ENCODE measurements at regions not wholly inside any gene's neighbourhood (a gene's known extent, or its start where the extent isn't known, plus 50 kb on each side); places are given as distances from the start of the nearest gene placed in this dataset.
"Not testable (repeated sequence)": the region's sequence is repeated elsewhere in the genome, so short reads cannot be mapped to it uniquely, and the experiment has no call there.

DNA sequence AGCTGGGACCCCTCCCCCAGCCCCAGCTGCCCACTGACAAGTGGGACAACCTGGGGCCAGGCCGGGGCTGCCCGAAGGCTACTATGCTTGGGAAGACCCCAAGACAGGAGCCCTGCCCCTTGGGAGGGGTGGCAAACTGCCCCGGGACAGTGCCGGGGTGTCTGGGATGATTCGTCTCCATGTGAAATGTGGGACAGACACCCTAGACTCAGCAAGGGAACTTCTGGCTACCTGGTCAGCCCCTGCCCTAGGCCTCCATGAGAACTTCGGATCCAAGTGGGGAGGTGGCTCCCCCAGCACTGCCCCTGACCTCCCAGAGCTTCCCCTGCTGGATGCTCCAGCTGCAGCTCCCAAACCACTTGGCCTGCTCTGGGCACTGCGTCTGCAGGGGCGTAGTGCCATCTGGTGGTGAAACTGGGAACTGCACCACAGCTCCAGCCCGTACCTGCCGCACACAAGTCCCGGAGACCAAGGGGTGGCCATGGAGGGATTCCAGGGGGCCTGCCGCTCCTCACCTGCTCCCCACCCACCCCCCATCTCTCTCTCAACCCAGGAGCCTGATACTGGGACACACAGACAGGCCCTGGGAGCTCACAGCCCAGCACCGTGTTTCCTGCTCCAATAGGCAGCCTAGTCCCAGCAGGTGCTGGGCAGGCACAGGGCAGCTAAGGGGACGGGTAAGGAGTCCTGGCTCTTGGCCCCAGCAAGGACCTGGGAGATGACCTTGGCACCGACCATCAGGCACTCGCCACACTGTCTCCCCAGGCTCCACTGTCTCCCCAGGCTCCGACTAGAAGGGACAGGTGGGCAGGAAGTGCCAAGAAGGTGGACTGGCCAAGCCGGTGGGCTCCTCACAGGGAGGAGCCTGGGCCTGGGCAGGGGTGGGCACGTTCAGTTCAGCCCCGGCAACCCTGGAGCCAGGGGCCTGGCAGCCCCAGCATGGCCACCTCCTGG is 194.1 kb downstream of the IGLL1 start:
- Mint-ChIP-seq H3K27ac (peak overlapping the region; percentile 45), H3K36me3 (no peaks in the 10 kb centered on the region), H3K9me3 (no peaks in the 10 kb centered on the region), H3K4me3 (no peak overlapping the region), H3K27me3 (peaks cover 11% of the 10 kb centered on the region), H3K4me1 (no peaks in the 10 kb centered on the region)
- CTCF ChIA-PET: interaction anchor here (0.7 to 1.5 kb wide), 18 partner anchors 9 to 465 kb away, joined by 3 to 14 read pairs (median 4); no protein-coding TSS in a partner anchor
- peak; percentile 88 for DNase-seq

DNA sequence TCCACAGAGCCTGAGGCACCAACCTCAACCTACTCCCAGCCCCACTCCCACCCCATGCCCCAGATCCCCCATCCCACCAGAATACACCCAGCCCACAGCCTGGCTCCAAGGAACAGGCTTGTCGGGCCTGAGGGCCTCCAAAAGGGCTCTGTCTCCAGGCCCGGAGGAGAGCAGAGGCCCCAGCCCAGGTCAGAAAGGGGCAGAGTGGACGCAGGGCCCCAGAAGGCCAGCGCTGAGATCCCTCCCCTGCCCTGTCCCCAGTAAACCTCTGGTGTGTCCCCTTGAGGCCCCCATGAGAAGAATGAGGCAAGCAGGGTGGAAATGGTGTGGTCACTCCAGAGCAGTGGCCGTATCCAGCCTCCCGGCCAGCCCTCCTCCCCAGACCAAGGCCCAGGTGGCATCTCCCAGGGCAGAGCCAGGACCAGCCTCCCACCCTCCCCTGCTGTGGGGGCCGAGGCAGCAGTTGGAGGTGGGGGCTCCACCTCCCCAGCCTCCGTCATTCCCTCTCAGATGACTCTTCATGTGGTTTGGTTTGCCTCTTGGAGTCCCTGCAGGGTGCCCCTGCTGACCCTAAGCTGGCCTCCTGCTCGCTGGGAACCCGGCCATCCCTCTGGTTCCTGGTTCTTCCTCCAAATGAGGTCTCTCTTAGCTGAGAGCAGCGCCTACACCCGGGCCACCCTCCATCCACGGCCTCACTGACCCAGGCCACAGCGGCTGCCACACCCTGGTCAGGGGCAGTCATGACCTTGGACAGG is 195.0 kb downstream of the IGLL1 start:
- H3K36me3 Mint-ChIP-seq: no peaks in the 10 kb centered on the region
- CTCF ChIA-PET: interaction anchor here (0.7 to 1.5 kb wide), 17 partner anchors 8 to 466 kb away, joined by 3 to 14 read pairs (median 4); no protein-coding TSS in a partner anchor
- H3K9me3 Mint-ChIP-seq: no peaks in the 10 kb centered on the region
- H3K4me3 Mint-ChIP-seq: no peak overlapping the region
- no peak for DNase-seq
- H3K27me3 Mint-ChIP-seq: peaks cover 11% of the 10 kb centered on the region
- no peaks in the 10 kb centered on the region for H3K4me1 Mint-ChIP-seq
- no peak overlapping the region for H3K27ac Mint-ChIP-seq

DNA sequence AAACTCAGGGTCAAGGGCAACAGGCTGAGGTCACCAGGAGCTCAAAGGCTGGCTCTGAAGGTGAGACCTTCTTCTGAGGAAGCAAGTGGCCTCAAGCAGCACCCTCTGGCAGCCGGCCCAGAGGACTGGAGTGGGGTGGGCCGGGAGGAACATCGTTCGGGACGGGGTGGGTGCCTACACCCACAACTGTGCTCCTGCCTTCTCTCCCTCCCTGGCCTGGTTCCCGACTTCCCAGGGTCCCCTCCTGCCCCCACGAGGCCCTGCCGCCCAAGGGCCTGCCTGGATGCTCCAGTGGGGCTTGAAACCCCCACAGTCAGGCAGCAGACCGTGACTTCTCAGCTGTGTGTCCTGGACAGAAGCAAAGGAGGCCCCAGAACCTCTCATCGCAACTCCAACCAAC is 195.7 kb downstream of the IGLL1 start:
- DNase-seq: no peak
- no peak overlapping the region for H3K27ac Mint-ChIP-seq
- no peaks in the 10 kb centered on the region for H3K36me3 Mint-ChIP-seq
- CTCF ChIA-PET: interaction anchor here (1.3 kb wide), 1 partner anchor 426 kb away, joined by 3 read pairs; no protein-coding TSS in a partner anchor
- H3K27me3 Mint-ChIP-seq: peaks cover 11% of the 10 kb centered on the region
- H3K9me3 Mint-ChIP-seq: no peaks in the 10 kb centered on the region
- H3K4me3 Mint-ChIP-seq: no peak overlapping the region
- no peaks in the 10 kb centered on the region for H3K4me1 Mint-ChIP-seq

DNA sequence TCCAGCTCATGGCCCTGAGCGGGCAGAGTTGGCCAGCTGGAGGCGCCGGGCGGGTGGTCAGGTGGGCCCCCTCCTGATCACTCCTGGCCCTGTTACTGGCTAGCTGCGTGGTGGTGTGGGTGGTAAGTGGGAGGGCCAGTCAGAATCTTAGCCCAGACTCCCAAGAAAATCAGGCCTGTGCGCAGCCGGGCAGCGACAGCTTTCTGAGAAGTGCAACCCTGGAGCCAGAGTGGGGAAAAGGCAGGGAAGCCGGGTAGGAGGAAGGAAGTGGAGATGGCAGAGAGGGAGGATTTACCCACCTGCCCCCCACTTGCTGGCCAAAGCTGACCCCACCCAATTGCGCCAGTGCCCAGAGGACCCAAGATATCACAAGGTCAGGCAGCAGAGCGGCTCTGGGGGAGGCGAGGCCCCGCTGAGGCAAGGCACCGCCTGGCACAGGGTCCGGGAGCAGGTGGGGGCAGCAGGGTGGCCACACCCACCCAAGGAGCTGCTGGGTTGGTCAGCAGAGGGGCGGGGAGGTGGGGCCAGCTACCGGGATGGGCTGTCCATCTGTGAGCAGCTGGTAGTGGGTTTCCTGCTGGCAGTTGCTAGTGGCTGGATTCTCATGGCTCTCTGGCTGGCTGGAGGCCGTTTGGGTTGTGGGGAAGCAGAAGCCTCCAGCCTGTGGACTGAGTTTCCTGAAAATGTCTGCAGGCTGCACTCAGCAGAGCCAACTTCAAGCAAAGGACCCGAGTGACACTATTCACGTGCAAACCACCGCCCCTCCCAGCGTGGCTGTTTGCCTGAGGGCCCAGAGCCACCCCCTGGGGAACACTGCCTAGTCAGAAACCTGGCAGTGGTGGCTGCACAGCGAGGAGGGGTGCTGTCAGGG is 196.4 kb downstream of the IGLL1 start:
- no peak for DNase-seq
- CTCF ChIA-PET: interaction anchor here (1.3 kb wide), 1 partner anchor 425 kb away, joined by 3 read pairs; no protein-coding TSS in a partner anchor
- H3K4me1 Mint-ChIP-seq: no peaks in the 10 kb centered on the region
- H3K36me3 Mint-ChIP-seq: no peaks in the 10 kb centered on the region
- no peak overlapping the region for H3K4me3 Mint-ChIP-seq
- H3K9me3 Mint-ChIP-seq: no peaks in the 10 kb centered on the region
- peaks cover 11% of the 10 kb centered on the region for H3K27me3 Mint-ChIP-seq
- H3K27ac Mint-ChIP-seq: no peak overlapping the region

DNA sequence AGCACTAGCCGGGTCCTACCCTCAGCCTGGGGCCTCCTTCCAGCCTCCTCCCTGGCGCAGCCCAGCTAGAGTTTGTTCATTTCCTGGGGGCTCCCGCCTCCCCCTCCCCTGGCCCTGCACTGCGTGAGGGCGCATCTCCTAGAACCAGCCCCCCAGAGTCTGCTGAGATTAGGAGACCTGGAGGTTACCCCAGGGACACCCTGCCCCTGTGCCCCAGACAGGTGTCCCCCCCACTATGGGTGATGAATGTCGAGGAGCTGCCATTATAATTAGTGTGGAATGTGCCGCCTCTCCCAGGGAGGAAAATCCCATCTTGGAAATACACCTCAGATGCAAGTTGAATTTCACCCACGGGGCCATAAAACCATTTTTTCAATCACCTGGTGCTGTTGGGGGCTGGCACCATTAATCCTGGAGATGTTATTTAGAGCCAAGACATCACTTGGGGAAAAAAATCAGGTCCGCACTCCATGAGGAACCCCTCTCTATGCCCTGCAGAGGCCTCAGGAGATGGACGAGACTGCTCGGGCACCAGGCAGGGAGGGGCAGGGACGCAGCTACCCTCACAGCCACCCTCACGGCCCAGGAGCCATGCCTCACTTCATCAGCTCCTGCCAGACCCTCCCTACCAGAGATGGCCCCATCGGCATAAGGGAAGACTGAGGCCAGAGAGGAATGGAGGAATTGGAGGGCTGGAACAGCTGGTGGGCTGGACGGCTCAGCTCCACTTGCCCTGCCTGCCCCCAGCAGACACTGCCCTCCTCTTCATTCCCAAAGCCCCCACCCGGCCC is 197.5 kb downstream of the IGLL1 start:
- Mint-ChIP-seq H3K4me1 (no peaks in the 10 kb centered on the region), H3K9me3 (no peaks in the 10 kb centered on the region), H3K4me3 (no peak overlapping the region), H3K27me3 (peaks cover 11% of the 10 kb centered on the region), H3K36me3 (no peaks in the 10 kb centered on the region), H3K27ac (no peak overlapping the region)
- no peak for DNase-seq
- CTCF ChIA-PET: no interaction called here

DNA sequence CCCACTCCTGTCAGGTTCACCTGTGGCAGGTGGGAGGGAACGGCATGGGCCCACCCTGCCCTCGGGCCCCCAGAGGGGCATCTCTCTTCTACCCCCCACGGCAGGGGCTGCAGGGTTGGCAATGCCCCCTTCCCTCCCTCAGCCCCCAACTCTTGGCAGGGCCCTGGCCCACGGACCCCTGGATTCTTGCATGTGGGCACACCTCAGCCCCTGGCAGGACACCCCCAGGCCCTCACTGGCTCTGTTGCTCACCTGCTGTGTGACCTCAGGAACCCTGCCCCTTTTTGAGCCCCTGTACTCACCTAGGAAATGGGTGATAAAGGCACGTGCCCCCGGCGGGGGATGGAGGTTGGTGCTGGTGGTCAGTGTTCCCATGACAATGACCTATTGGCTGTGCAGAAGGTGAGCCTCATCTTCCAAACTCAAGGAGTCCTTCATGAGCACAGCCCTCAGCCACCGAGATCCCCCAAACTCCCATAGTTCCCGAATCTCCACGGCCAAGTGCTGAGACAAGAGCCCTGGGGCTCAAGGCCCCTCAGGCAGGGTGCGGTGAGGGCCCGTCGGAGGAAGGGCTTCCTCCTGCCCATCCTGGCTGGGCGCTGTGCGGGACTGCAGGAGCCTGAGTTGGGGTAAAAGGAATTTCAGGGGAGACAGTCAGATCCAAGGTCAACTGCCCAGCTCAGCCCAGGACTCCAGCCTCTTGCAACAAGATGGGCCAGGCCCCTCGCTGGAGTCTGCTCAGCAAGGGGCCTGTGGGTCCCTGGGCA is 198.2 kb downstream of the IGLL1 start:
- Mint-ChIP-seq H3K36me3 (no peaks in the 10 kb centered on the region), H3K4me1 (no peaks in the 10 kb centered on the region), H3K4me3 (no peak overlapping the region), H3K27ac (no peak overlapping the region), H3K27me3 (peaks cover 11% of the 10 kb centered on the region), H3K9me3 (no peaks in the 10 kb centered on the region)
- peak; percentile 1 for DNase-seq
- CTCF ChIA-PET: no interaction called here

DNA sequence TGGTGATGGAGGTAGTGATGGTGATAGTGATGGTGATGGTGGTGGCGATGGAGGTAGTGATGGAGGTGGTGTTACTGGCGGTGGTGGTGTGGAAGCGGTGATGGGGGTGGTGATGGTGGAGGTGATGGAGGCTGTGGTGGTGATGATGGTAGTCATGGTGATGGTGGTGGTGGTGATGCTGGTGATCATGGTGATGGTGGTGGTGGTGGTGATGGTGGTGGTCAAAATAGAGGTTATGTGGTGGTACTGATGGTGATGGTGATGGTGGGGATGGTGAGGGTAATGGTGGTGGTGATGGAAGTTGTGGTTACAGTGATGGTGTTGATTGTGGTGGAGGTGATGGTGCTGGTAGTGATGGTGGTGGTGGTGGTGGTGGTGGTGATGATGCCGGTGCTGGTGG is 199.2 kb downstream of the IGLL1 start:
- no peaks in the 10 kb centered on the region for H3K9me3 Mint-ChIP-seq
- no peak overlapping the region for H3K27ac Mint-ChIP-seq
- DNase-seq: no peak
- no peak overlapping the region for H3K4me3 Mint-ChIP-seq
- H3K27me3 Mint-ChIP-seq: peaks cover 17% of the 10 kb centered on the region
- H3K4me1 Mint-ChIP-seq: no peaks in the 10 kb centered on the region
- H3K36me3 Mint-ChIP-seq: no peaks in the 10 kb centered on the region
- CTCF ChIA-PET: no interaction called here

DNA sequence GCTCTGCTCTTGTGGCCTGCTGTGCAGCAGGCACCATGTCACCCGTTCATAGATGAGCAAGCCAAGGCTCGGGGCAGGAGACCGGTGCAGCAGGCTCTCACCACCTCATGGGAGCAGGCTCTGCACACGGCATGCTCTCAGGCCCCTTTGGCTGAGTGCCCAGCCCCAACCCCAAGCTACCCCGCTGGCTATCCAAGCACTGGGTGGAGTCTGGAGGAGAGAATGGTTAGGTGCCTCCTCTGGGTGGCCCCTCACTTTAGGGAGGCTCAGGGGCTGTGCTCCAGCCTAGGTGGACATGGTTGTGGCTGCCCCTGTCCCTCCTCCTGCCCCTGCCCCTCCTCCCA is 199.9 kb downstream of the IGLL1 start:
- Mint-ChIP-seq H3K4me1 (no peaks in the 10 kb centered on the region), H3K4me3 (no peak overlapping the region), H3K27ac (no peak overlapping the region)

DNA sequence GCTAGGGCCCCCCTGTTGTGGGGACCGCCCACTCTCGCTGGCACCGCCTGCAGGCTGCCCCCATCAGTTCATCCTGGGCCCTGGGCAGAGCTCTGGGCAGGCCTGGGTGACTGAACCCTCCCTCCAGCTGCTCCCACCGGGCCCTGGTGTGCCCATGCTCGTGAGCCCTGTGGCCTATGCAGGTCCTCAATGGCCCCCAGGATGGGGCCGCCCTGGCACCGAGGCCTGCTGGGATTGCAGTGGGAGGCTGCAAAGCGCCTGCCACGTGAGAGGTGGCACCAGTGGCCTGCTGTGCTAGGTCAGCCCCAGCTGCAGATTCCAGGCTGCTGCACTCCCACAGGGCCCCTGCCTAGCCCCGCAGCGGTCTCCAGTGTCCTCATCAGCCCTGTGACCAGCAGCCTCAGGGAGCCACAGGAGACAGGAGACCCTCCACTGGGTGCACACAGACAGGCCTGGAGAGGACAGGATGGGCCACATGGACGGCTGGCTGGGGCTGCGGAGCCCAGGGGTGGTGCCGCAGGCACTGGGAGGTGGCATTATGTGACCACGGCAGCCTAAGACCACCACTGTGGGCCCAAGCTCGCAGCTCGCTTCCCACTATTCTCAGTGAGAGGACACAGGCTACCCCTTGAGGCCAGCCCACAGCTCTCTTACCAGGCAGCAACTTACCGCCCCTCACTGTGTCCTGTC is 199.4 kb downstream of the BCR start:
- peaks cover 19% of the 10 kb centered on the region for H3K27me3 Mint-ChIP-seq
- H3K4me3 Mint-ChIP-seq, CTCF ChIA-PET, H3K36me3 Mint-ChIP-seq, H3K9me3 Mint-ChIP-seq, H3K27ac Mint-ChIP-seq, H3K4me1 Mint-ChIP-seq, DNase-seq: not testable (repeated sequence)

More for the DNA sequence above, 199.9 kb downstream of the IGLL1 start:
- CTCF ChIA-PET: no interaction called here
- H3K27me3 Mint-ChIP-seq: peaks cover 17% of the 10 kb centered on the region
- peak; percentile 3 for DNase-seq
- H3K9me3 Mint-ChIP-seq: no peaks in the 10 kb centered on the region
- H3K36me3 Mint-ChIP-seq: no peaks in the 10 kb centered on the region

DNA sequence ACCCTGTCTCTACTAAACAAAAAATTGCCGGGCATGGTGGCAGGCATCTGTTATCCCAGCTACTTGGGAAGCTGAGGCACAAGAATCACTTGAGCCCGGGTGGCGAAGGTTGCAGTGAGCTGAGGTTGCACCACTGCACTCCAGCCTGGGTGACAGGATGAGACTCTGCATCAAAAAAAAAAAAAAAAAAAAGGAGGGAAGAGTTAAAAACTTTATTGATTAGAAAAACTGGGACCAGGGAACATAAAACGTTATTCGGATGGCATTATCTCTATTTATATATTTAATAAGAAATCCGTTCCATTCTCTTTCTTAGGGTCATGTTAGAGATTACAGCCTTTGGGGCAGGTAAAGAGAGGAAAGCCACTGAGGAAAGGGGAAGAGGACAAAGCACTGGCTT is 197.5 kb downstream of the BCR start:
- DNase-seq: no peak
- H3K4me3 Mint-ChIP-seq: no peak overlapping the region
- no peaks in the 10 kb centered on the region for H3K36me3 Mint-ChIP-seq
- no peaks in the 10 kb centered on the region for H3K9me3 Mint-ChIP-seq
- H3K27me3 Mint-ChIP-seq: peaks cover 21% of the 10 kb centered on the region
- no peaks in the 10 kb centered on the region for H3K4me1 Mint-ChIP-seq
- no peak overlapping the region for H3K27ac Mint-ChIP-seq
- CTCF ChIA-PET: interaction anchor here (2.0 kb wide), 1 partner anchor 8 kb away, joined by 13 read pairs; no protein-coding TSS in a partner anchor

DNA sequence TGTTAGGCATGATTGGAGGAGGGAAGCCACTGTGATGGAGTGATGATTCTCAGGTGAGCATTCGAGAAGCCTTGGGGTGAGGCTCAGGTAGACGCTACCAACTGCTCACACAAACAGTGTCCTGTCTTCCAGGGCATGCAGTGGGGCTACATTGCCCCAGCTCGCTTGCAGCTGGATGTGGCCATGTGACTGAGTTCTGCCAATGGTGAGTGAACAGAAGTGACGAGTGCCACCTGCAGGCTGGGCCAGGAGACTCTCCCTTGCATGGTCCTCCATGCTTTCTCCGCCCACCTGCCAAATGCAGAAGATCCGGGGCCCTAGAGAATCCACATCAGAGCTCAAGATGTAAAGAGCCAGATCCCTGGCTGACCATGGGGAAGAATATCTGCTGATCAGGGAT is 195.9 kb downstream of the BCR start:
- CTCF ChIA-PET: interaction anchor here (0.6 to 2.0 kb wide), 5 partner anchors 10 to 226 kb away, joined by 3 to 13 read pairs (median 3); no protein-coding TSS in a partner anchor
- H3K27me3 Mint-ChIP-seq: peaks cover 21% of the 10 kb centered on the region
- no peaks in the 10 kb centered on the region for H3K9me3 Mint-ChIP-seq
- peak; percentile 63 for DNase-seq
- no peaks in the 10 kb centered on the region for H3K36me3 Mint-ChIP-seq
- H3K4me1 Mint-ChIP-seq: no peaks in the 10 kb centered on the region
- no peak overlapping the region for H3K4me3 Mint-ChIP-seq
- H3K27ac Mint-ChIP-seq: no peak overlapping the region
